Mucosa of descending colon (tissue), 3 donors: ENCODE measurements at regions not wholly inside any gene's neighbourhood (a gene's known extent, or its start where the extent isn't known, plus 50 kb on each side); places are given as distances from the start of the nearest gene placed in this dataset.

Experiments
- ATAC-seq: fragments of 200-7000 bp; cut with Tn5 transposase; one replicate; pipeline ENCODE4 v1.9.1; 2020; ENCODE audit warnings: mild to moderate bottlenecking, moderate library complexity
- DNase-seq, 3 donors: peaks; one replicate each; pipeline ENCODE4 v3.0.0-alpha.2; 2020
- H3K36me3 ChIP-seq: fragments of 200-600 bp; one replicate; pipeline ENCODE4 v1.8.0; 2021; ENCODE audit warnings: low read depth, mild to moderate bottlenecking
- H3K4me1 ChIP-seq: fragments of 200-600 bp; one replicate; pipeline ENCODE4 v1.8.0; 2021; ENCODE audit warnings: low read depth, mild to moderate bottlenecking
- H3K4me3 ChIP-seq: fragments of 200-600 bp; one replicate; pipeline ENCODE4 v1.8.0; 2021; ENCODE audit warnings: mild to moderate bottlenecking
- H3K9me3 ChIP-seq: fragments of 200-600 bp; one replicate; pipeline ENCODE4 v1.8.0; 2021; ENCODE audit warnings: mild to moderate bottlenecking
- intact Hi-C, 2 donors: fragments of 100-400 bp; cut with DNase I in 1 of 2; cut with micrococcal nuclease in 1 of 2; formaldehyde crosslinking; loops; one replicate each; pipeline versions ENCODE4 v1.11.0 to v1.11.1; 2022; cut with DNase I, micrococcal nuclease
- TF ChIP-seq, protein P1 (sequence below): fragments of 200-600 bp; IDR thresholded peaks from one replicate; pipeline ENCODE4 v1.8.0; 2022; ENCODE audit warnings: antibody characterized with exemption, mild to moderate bottlenecking
- donor health status: DM: no; HTN: no; CAD: no; lungs with moderate emphysema.
- donor health status: DM: no; HTN: no; CAD: no.
- donor health status: DM: no; HTN: yes; CAD: no.

DNA sequence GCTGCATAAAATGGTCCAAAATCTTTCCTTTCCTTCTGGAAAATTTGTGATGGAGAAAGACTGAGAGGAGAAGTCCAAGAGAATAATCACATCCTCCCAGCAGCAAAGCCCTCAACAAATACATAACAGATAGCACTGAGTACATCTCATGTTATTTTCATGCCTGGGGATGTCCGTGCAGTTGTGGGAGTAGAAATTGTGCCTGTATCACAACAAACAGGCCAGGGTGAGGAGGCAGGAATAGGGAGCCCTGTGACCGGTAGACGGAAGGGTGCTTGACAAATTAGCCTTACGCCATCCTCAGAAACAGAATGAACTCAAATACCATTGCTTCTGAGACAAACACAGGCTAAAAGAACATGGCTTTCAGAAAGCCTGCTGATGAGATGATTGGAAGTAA lies 333.2 kb upstream of the UMPS start:
- DNase-seq, result no peak
- TF ChIP-seq, protein P1, sequence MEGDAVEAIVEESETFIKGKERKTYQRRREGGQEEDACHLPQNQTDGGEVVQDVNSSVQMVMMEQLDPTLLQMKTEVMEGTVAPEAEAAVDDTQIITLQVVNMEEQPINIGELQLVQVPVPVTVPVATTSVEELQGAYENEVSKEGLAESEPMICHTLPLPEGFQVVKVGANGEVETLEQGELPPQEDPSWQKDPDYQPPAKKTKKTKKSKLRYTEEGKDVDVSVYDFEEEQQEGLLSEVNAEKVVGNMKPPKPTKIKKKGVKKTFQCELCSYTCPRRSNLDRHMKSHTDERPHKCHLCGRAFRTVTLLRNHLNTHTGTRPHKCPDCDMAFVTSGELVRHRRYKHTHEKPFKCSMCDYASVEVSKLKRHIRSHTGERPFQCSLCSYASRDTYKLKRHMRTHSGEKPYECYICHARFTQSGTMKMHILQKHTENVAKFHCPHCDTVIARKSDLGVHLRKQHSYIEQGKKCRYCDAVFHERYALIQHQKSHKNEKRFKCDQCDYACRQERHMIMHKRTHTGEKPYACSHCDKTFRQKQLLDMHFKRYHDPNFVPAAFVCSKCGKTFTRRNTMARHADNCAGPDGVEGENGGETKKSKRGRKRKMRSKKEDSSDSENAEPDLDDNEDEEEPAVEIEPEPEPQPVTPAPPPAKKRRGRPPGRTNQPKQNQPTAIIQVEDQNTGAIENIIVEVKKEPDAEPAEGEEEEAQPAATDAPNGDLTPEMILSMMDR, result no peak
- Histone ChIP-seq H3K4me1 (no peaks in the 10 kb centered on the region), H3K9me3 (no peaks in the 10 kb centered on the region), H3K4me3 (no peak overlapping the region), H3K36me3 (no peaks in the 10 kb centered on the region)
- intact Hi-C loops, result no loop called here
- no peak for ATAC-seq

DNA sequence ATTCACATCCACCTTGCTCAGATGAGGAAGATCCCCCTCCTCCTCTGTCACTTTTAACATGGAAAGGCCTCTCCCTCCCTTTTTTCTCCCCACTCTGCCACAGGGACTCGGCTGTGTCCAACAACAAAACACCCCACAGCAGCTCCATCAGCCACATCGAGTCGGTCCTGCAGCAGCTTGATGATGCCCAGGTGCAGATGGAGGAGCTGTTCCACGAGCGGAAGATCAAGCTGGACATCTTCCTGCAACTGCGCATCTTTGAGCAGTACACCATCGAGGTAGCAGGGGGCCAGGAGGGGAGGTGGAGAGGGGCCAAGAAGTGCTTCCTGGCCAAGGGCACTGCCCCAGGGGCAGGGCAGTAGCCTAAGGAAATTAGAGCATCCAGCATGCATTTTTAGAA lies 331.7 kb upstream of the UMPS start:
- TF ChIP-seq, protein P1, result no peak
- no peaks in the 10 kb centered on the region for H3K36me3 ChIP-seq
- no peaks in the 10 kb centered on the region for H3K9me3 ChIP-seq
- H3K4me3 ChIP-seq, result no peak overlapping the region
- intact Hi-C loops, result no loop called here
- ATAC-seq (no peak), DNase-seq (no peak)
- no peaks in the 10 kb centered on the region for H3K4me1 ChIP-seq

DNA sequence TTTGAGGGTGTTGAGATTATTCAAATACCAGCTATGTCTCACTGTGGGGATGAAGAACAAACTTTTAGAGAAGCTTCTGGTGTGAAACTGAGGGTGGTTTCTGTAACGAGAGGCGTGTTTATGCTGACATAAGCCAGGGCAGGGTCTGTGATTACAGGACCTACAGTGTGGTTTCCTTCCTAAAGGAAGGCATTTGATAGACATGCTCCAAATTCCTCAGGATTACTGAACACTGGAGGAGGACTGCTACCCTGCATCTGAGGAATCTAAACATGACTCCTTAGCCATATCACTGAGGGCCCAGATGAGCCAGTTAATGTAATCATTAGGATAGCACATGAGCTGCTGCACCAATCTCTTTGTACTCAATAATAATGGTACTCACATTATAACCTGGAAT lies 328.4 kb upstream of the UMPS start:
- no peaks in the 10 kb centered on the region for H3K9me3 ChIP-seq
- TF ChIP-seq, protein P1, result no peak
- DNase-seq, result no peak

DNA sequence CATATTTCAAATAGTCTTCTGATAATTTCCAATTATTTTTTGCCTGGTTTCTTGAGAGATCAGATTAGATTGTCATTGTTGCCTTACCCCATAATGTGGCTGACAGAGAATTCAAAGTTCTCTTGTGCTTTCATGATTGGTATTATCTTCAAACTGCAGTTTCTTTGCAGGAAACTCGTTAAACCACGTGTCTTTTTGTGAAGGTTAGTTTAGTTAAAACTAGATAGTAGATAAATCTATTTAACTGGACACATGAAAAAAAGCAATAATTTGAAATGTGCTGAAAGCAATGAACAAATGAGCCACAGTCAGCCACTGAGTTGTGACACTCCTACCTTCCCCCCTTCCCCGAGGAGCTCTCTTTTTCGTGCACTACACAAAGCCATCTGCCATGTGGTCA lies 327.5 kb upstream of the UMPS start:
- ATAC-seq, result no peak
- Histone ChIP-seq H3K36me3 (no peaks in the 10 kb centered on the region), H3K4me3 (no peak overlapping the region), H3K9me3 (no peaks in the 10 kb centered on the region), H3K4me1 (no peaks in the 10 kb centered on the region)
- no peak for DNase-seq
- intact Hi-C loops, result no loop called here
- TF ChIP-seq, protein P1, result no peak

More for the DNA sequence above, 328.4 kb upstream of the UMPS start:
- no peaks in the 10 kb centered on the region for H3K4me1 ChIP-seq
- no peaks in the 10 kb centered on the region for H3K36me3 ChIP-seq
- ATAC-seq, result no peak
- no peak overlapping the region for H3K4me3 ChIP-seq
- intact Hi-C loops, result no loop called here

DNA sequence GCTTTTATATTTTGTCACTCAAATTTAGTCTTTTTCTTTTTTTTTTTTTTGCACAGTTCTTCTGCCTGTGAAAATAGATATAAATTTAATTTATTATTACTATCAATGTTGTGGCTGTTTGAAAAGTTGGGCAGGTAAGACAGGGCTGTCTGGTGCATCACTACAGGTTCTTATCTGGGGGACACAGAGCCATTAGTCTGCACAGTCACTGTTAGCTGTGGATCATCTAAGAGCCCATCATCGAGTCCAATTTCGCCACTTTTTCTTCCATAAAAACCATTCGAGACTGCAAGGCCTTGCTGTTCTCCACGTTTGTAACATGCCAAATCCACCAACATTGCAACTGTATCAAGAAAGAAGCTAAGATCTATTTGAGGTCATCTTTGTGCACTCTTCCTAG lies 325.6 kb upstream of the UMPS start:
- no peak for ATAC-seq
- DNase-seq, result no peak
- TF ChIP-seq, protein P1, result no peak
- H3K9me3 ChIP-seq, result no peaks in the 10 kb centered on the region
- intact Hi-C loops, result no loop called here
- H3K36me3 ChIP-seq, result no peaks in the 10 kb centered on the region
- no peaks in the 10 kb centered on the region for H3K4me1 ChIP-seq
- no peak overlapping the region for H3K4me3 ChIP-seq

DNA sequence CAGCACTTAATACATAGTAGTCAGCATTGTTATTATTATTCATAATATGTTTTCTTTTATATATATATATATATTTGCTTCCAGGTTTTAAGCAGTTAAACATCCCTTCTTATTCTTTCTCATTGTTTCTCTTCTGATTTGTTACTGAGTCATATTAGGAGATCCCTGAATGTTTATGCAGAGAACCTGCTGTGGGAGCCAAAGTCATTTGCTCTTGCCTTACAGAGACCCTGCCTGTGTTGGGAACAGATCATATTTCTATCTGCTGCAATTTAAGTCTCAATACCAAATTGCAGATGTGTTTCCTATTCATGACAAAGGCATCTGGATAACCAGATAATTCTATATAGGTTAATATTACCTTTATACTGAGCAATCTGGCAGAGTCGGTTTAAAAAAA lies 323.0 kb upstream of the UMPS start:
- DNase-seq (no peak), ATAC-seq (no peak)
- no peaks in the 10 kb centered on the region for H3K36me3 ChIP-seq
- no peak overlapping the region for H3K4me3 ChIP-seq
- no peaks in the 10 kb centered on the region for H3K4me1 ChIP-seq
- TF ChIP-seq, protein P1, result no peak
- H3K9me3 ChIP-seq, result no peaks in the 10 kb centered on the region
- intact Hi-C loops, result no loop called here
